H9 (cell line): ENCODE measurements at regions not wholly inside any gene's neighbourhood (a gene's known extent, or its start where the extent isn't known, plus 50 kb on each side); places are given as distances from the start of the nearest gene placed in this dataset.
A peak's percentile ranks its signal among the peaks of the same experiment; 100 is the strongest.

Experiments
- DNase-seq: peaks from one replicate; pipeline ENCODE4 v3.0.0-alpha.2; 2017
- H2AFZ ChIP-seq: one replicate; pipeline ENCODE4 v1.6.1; 2013; ENCODE audit warnings: mild to moderate bottlenecking, low read length, control low read depth, moderate library complexity
- H2AK5ac ChIP-seq: 2 replicates; pipeline ENCODE4 v1.6.1; 2013; ENCODE audit warnings: low read length, control low read depth, mixed read lengths; ENCODE audit not compliant: insufficient read length
- H2BK120ac ChIP-seq: one replicate; pipeline ENCODE4 v1.6.1; 2013; ENCODE audit warnings: low read depth, mild to moderate bottlenecking, low read length, control low read depth, inconsistent platforms; ENCODE audit not compliant: poor library complexity, severe bottlenecking
- H2BK12ac ChIP-seq: 2 replicates; pipeline ENCODE4 v1.6.1; 2013; ENCODE audit warnings: low read length, control low read depth, mixed read lengths, low read depth; ENCODE audit not compliant: insufficient read length
- H2BK15ac ChIP-seq: 2 replicates; pipeline ENCODE4 v1.6.1; 2013; ENCODE audit warnings: low read depth, low read length, control low read depth
- H2BK20ac ChIP-seq: one replicate; pipeline ENCODE4 v1.6.1; 2013; ENCODE audit warnings: low read depth, mild to moderate bottlenecking, low read length, control low read depth, inconsistent platforms; ENCODE audit not compliant: poor library complexity, severe bottlenecking
- H2BK5ac ChIP-seq: 2 replicates; pipeline ENCODE4 v1.6.1; 2013; ENCODE audit warnings: low read length, control low read depth, mixed read lengths; ENCODE audit not compliant: insufficient read length
- H3K14ac ChIP-seq: 2 replicates; pipeline ENCODE4 v1.6.1; 2013; ENCODE audit warnings: low read length, control low read depth; ENCODE audit not compliant: insufficient read depth
- H3K18ac ChIP-seq: 2 replicates; pipeline ENCODE4 v1.6.1; 2013; ENCODE audit warnings: low read depth, mild to moderate bottlenecking, mixed read lengths, low read length, control low read depth; ENCODE audit not compliant: insufficient read length
- H3K23ac ChIP-seq: 2 replicates; pipeline ENCODE4 v1.6.1; 2013; ENCODE audit warnings: low read length, control low read depth, mixed read lengths, low read depth; ENCODE audit not compliant: insufficient read length
- H3K23me2 ChIP-seq: 2 replicates; pipeline ENCODE4 v1.6.1; 2013; ENCODE audit warnings: low read depth, mild to moderate bottlenecking, mixed read lengths, low read length, control low read depth; ENCODE audit not compliant: insufficient read length, poor library complexity, severe bottlenecking
- H3K27ac ChIP-seq: 2 replicates; pipeline ENCODE4 v1.5.1; 2013; ENCODE audit warnings: low read length, control low read depth, mixed read lengths, low read depth; ENCODE audit not compliant: insufficient read length
- H3K27me3 ChIP-seq: 2 replicates; pipeline ENCODE4 v1.6.1; 2013; ENCODE audit warnings: low read length, control low read depth, inconsistent platforms; ENCODE audit not compliant: insufficient read depth
- H3K4ac ChIP-seq: 2 replicates; pipeline ENCODE4 v1.6.1; 2013; ENCODE audit warnings: low read depth, mild to moderate bottlenecking, control low read depth, inconsistent platforms, low read length, moderate library complexity
- H3K4me1 ChIP-seq: 2 replicates; pipeline ENCODE4 v1.6.1; 2013; ENCODE audit warnings: low read length, control low read depth, inconsistent platforms; ENCODE audit not compliant: insufficient read depth
- H3K4me2 ChIP-seq: 2 replicates; pipeline ENCODE4 v1.6.1; 2013; ENCODE audit warnings: low read length, control low read depth, mixed read lengths; ENCODE audit not compliant: insufficient read length, insufficient read depth
- H3K56ac ChIP-seq: 2 replicates; pipeline ENCODE4 v1.6.1; 2013; ENCODE audit warnings: low read depth, mild to moderate bottlenecking, mixed read lengths, low read length, control low read depth; ENCODE audit not compliant: insufficient read length
- H3K79me1 ChIP-seq: 2 replicates; pipeline ENCODE4 v1.6.1; 2013; ENCODE audit warnings: low read depth, mild to moderate bottlenecking, moderate library complexity, low read length, control low read depth, inconsistent platforms; ENCODE audit not compliant: insufficient read depth, poor library complexity, severe bottlenecking
- H3K79me2 ChIP-seq: 2 replicates; pipeline ENCODE4 v1.6.1; 2013; ENCODE audit warnings: low read length, control low read depth, inconsistent platforms; ENCODE audit not compliant: insufficient read depth
- H3K9ac ChIP-seq: 2 replicates; pipeline ENCODE4 v1.6.1; 2013; ENCODE audit warnings: low read length, control low read depth, mixed read lengths; ENCODE audit not compliant: insufficient read length; ENCODE audit errors: extremely low read depth
- H3K9me3 ChIP-seq: one replicate; pipeline ENCODE4 v1.6.1; 2013; ENCODE audit warnings: low read depth, low read length, inconsistent platforms; ENCODE audit not compliant: control insufficient read depth
- H3T11ph ChIP-seq: one replicate; pipeline ENCODE4 v1.6.1; 2013; ENCODE audit warnings: mild to moderate bottlenecking, low read length, control low read depth, inconsistent platforms
- H4K20me1 ChIP-seq: one replicate; pipeline ENCODE4 v1.6.1; 2013; ENCODE audit not compliant: control insufficient read depth, insufficient read length, insufficient read depth
- H4K5ac ChIP-seq: 2 replicates; pipeline ENCODE4 v1.6.1; 2013; ENCODE audit warnings: low read depth, mild to moderate bottlenecking, mixed read lengths, low read length, control low read depth; ENCODE audit not compliant: insufficient read length
- H4K8ac ChIP-seq: replicated peaks from 2 replicates; pipeline ENCODE4 v1.6.1; 2013; ENCODE audit warnings: low read length, control low read depth, mixed read lengths, low read depth; ENCODE audit not compliant: insufficient read length
- H4K91ac ChIP-seq: 2 replicates; pipeline ENCODE4 v1.6.1; 2013; ENCODE audit warnings: low read depth, mild to moderate bottlenecking, moderate library complexity, mixed read lengths, low read length, control low read depth; ENCODE audit not compliant: insufficient read length
- H3K27ac Mint-ChIP-seq, 3 experiments: 2 replicates in 2 of 3; 3 replicates in 1 of 3; pipeline ENCODE4 v1.8.0; 2020 to 2021; ENCODE audit warnings: mixed read lengths in 3 of 3, mild to moderate bottlenecking in 1 of 3, moderate library complexity in 1 of 3
- H3K27me3 Mint-ChIP-seq: 2 replicates; pipeline ENCODE4 v1.8.0; 2021; ENCODE audit warnings: low read depth, mild to moderate bottlenecking, moderate library complexity, mixed read lengths
- H3K36me3 Mint-ChIP-seq, 3 experiments: 2 replicates in 2 of 3; 3 replicates in 1 of 3; pipeline ENCODE4 v1.8.0; 2020 to 2021; ENCODE audit warnings: low read depth in 3 of 3, mixed read lengths in 3 of 3; ENCODE audit not compliant: insufficient read depth in 1 of 3
- H3K4me1 Mint-ChIP-seq, 2 experiments: 2 replicates each; pipeline ENCODE4 v1.8.0; 2020; ENCODE audit warnings: mixed read lengths in 2 of 2
- H3K4me3 Mint-ChIP-seq, 2 experiments: 2 replicates in 1 of 2; 3 replicates in 1 of 2; pipeline ENCODE4 v1.8.0; 2020 to 2021; ENCODE audit warnings: mild to moderate bottlenecking in 2 of 2, mixed read lengths in 2 of 2, moderate library complexity in 1 of 2
- H3K9me3 Mint-ChIP-seq, 2 experiments: 2 replicates in 1 of 2; 3 replicates in 1 of 2; pipeline ENCODE4 v1.8.0; 2020; ENCODE audit warnings: mild to moderate bottlenecking in 2 of 2, mixed read lengths in 2 of 2, moderate library complexity in 1 of 2
- WGBS: extraction: QIAGEN DNeasy Blood & Tissue Kit; methylation state at CpG from one replicate; pipeline ENCODE4 v1.1.7; 2013; ENCODE audit warnings: missing lambda C conversion rate, low lambda C conversion rate, mixed read lengths; ENCODE audit not compliant: insufficient read length; ENCODE audit errors: extremely low coverage; 5-methylcytosine and 5-hydroxymethylcytosine counted together
- TF ChIP-seq, protein P1 (sequence below): fragments of 200-600 bp; sonication (generic); conservative IDR thresholded peaks from 3 replicates; pipeline ENCODE4 v1.8.0; 2021; ENCODE audit warnings: antibody characterized with exemption, mild to moderate bottlenecking

DNA sequence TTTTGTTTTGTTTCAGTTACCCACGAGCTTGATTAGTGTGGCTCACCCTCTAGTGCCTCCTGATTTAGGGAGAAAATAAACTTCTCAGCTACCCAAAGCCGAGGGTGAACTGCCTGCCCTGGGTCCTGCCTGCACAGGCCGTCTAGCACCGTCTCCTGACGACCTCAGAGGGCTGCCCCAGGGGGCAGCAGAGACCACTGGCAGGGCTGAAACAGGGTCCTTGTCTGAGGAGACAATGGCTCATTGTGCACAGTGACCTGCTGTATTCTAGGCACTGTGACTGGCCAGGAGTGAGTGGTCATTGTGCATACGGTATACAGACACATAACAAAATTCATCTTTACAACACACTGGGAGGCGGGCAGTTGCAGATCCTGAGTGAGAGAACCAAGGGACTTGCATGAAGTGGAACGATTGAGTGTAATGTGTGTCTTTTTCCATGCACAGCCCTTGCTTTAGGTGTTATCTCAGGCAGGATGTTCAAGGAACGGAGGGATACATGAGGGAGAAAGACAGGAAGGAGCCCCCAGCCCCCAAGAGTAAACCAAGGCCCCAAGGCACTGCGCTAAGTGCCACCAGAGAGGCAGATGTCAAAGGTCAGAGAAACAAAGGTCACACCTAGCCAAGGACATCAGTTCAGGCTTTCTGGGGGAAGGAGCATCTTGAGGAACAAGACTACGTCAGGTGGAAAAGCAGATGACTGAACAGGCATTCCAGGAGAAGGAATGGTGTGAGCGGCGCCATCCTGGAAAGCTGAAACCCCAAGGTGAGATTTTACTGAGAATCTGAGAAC, 421.3 kb downstream of the LPIN1 start:
- no peaks in the 10 kb centered on the region for H3K79me2 ChIP-seq
- no peak overlapping the region for H2AFZ ChIP-seq
- no peak overlapping the region for H4K91ac ChIP-seq
- no peaks in the 10 kb centered on the region for H3K4me1 ChIP-seq
- H2BK120ac ChIP-seq = no peak overlapping the region
- no peak overlapping the region for H3K56ac ChIP-seq
- H3K14ac ChIP-seq = no peak overlapping the region
- 0 out of 7 replicates have a peak overlapping the region, but pooled peaks of 1 of the 3 experiments have one; percentile 23 for H3K27ac Mint-ChIP-seq
- no peak overlapping the region for H3K9ac ChIP-seq
- TF ChIP-seq, protein P1, sequence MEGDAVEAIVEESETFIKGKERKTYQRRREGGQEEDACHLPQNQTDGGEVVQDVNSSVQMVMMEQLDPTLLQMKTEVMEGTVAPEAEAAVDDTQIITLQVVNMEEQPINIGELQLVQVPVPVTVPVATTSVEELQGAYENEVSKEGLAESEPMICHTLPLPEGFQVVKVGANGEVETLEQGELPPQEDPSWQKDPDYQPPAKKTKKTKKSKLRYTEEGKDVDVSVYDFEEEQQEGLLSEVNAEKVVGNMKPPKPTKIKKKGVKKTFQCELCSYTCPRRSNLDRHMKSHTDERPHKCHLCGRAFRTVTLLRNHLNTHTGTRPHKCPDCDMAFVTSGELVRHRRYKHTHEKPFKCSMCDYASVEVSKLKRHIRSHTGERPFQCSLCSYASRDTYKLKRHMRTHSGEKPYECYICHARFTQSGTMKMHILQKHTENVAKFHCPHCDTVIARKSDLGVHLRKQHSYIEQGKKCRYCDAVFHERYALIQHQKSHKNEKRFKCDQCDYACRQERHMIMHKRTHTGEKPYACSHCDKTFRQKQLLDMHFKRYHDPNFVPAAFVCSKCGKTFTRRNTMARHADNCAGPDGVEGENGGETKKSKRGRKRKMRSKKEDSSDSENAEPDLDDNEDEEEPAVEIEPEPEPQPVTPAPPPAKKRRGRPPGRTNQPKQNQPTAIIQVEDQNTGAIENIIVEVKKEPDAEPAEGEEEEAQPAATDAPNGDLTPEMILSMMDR = peak; percentile 61
- no peak overlapping the region for H2BK15ac ChIP-seq
- no peak overlapping the region for H3K27ac ChIP-seq
- no peak overlapping the region for H2AK5ac ChIP-seq
- DNase-seq = peak; percentile 54
- no peak overlapping the region for H3K18ac ChIP-seq
- no peak overlapping the region for H3K4me3 Mint-ChIP-seq
- H3K27me3 ChIP-seq = no peaks in the 10 kb centered on the region
- no peaks in the 10 kb centered on the region for H3K36me3 Mint-ChIP-seq
- H4K5ac ChIP-seq = no peak overlapping the region
- no peak overlapping the region for H3K4ac ChIP-seq
- no peaks in the 10 kb centered on the region; a peak in 1 of 5 replicates for H3K9me3 Mint-ChIP-seq
- H3K23ac ChIP-seq = no peak overlapping the region
- H3K23me2 ChIP-seq = no peaks in the 10 kb centered on the region
- H3K4me1 Mint-ChIP-seq = peaks cover 8 to 10% of the 10 kb centered on the region in 2 experiments
- H4K20me1 ChIP-seq = no peaks in the 10 kb centered on the region
- no peak overlapping the region for H2BK20ac ChIP-seq
- H3K27me3 Mint-ChIP-seq = peaks cover 14% of the 10 kb centered on the region
- no peak overlapping the region for H2BK5ac ChIP-seq
- no peaks in the 10 kb centered on the region for H3K9me3 ChIP-seq
- no peak overlapping the region for H3T11ph ChIP-seq
- H3K79me1 ChIP-seq = no peaks in the 10 kb centered on the region
- WGBS = no CpG with 5 or more reads among the region's 13 CpGs
- no peak overlapping the region for H3K4me2 ChIP-seq
- no peak overlapping the region for H2BK12ac ChIP-seq
- H4K8ac ChIP-seq = no peak overlapping the region
